GM18873 (cell line): ENCODE measurements at regions not wholly inside any gene's neighbourhood (a gene's known extent, or its start where the extent isn't known, plus 50 kb on each side); places are given as distances from the start of the nearest gene placed in this dataset.

Experiments used
- ATAC-seq: cut with Tn5 transposase; IDR thresholded peaks from one replicate; pipeline ENCODE4 v1.9.1; 2021; ENCODE audit warnings: mild to moderate bottlenecking, moderate library complexity, moderate number of reproducible peaks; ENCODE audit not compliant: unreplicated experiment, low FRiP score

DNA sequence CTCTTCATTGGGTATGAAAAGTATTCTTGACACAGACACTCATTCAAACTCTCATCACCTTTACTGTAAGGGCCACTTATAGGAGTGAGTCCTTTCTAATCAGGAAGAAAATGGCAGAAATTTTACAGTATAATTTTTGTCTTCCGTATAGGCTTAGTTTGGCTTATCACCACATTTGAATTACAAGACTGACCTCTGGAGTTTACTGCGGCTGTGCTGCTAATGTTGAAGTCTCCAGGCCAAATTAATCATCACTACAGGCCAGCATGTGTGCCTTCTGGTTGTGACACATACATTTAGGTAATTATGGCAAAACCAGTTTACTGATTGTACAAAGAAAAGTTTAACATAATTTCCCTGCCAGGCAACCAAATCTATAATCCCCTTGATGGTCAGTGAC, 753.6 kb upstream of the GCFC2 start:
- ATAC-seq: no peak

DNA sequence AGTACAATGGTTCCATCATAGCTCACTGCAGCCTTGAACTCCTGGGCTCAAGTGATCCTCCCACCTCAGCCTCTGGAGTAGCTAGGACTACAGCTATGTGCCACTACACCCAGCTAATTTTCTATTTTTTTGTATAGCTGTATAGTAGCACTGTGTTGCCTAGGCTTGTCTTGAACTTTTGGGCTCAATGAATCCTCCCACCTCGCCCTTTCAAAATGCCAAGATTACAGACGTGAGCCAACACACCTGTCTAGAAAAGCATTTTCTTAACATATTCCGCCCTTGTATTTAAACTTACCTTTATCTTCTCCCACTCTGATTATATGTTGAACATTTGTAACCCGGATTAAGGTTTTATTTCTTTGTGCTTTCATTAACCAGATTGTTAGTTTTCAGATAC, 750.7 kb upstream of the GCFC2 start:
- ATAC-seq: no peak

DNA sequence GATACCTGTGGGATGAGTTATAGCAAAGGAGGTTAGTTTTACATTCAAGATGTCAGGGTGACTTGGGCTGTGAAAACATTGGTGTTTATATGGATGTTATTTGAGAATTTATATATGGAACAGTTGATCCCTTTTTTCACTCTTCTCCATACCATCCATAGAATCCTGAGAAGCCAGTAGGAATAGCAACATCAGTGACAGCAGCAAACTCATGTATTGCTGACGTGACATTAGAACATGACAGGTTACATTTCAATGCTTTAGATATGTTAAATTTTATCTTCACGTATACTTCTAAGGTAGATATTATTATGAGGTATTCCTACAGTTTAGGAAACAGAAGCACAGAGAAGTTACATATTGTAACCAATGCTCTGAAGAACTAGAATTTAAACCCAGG, 745.2 kb upstream of the GCFC2 start:
- no peak for ATAC-seq

GRCh38 chr2:76450024-76450475, 739.3 kb upstream of the GCFC2 start:
- no peak for ATAC-seq

DNA sequence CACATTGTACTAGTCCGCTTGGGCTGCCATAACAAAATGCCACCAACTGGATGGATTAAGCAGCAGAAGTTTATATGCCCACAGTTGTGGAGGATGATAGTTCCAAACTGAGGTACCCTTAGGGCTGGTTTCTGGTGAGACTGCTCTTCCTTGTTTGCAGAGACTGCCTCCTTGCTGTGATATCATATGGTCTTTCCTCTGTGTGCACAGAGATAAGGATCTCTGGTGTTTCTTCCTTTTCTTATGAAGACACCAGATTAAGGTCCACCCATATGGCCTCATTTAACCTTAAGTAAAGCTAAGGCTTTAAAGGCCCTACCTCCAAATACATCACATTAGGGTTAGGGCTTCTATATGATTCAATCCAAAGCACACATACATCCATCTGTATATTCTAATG, 738.2 kb upstream of the GCFC2 start:
- no peak for ATAC-seq

- no peak for ATAC-seq
These were observed 736.6 kb upstream of the GCFC2 start for GRCh38 chr2:76447294-76447693.

- no peak for ATAC-seq
These were observed 736.2 kb upstream of the GCFC2 start for GRCh38 chr2:76446872-76447271.

- no peak for ATAC-seq
These were observed 735.2 kb upstream of the GCFC2 start for GRCh38 chr2:76445880-76446279.

DNA sequence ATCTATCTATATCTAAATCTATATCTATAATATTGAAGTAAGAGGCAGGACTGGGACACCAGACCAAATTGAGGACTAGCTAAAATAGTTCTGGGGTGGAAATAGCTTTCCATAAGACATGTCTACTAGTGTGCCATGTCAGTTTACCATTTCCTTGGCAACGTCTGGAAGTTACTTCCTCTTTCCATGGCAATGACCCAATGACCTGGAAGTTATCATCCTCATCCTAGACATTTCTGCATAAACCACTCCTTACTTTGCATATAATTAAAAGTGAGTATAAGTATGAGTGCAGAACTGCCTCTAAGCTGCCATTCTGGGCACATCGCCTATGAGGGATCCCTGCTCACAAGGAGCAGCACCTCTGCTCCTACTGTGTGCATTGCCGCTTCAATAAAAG, 734.0 kb upstream of the GCFC2 start:
- no peak for ATAC-seq

DNA sequence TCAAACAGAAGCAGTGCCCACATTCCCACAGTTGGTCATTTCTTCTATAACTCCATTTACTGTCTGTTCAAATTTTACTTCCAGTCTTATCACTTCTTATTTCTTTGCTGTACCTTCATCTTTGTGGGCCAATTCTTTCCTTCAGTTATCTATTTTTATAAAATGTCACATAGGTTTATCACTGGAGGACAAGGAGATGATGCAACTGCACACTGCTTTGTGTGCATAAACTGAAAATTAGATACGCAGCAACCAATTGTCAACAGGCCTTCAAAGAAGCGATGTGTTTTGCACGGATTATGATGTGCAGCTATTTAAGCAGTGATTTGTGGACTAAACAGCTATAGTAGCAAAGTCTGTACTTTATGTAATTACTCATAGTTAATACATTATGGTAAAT, 726.8 kb upstream of the GCFC2 start:
- no peak for ATAC-seq

- ATAC-seq: no peak
These were observed 718.7 kb upstream of the GCFC2 start for GRCh38 chr2:76429374-76429773.

- ATAC-seq: no peak
These were observed 716.7 kb upstream of the GCFC2 start for GRCh38 chr2:76427452-76427851.

DNA sequence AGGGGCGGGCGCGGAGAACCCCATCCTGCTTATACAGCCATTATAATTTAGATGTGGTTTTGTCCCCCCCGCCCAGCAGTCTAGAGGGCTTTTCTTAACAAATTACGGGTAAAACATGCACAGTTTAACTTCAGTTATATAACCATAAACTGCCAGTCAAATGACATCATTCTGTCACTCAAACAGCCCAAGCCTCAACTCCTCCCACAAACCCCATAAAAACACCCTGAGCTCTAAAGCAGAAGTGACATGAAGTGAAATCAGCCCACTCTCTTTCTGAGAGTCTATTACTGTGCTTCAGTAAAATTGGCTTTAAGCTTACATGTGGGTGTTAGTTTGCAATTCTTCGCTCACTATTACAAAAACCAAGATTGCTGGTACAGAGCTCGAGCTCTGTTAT, 705.1 kb upstream of the GCFC2 start:
- no peak for ATAC-seq

DNA sequence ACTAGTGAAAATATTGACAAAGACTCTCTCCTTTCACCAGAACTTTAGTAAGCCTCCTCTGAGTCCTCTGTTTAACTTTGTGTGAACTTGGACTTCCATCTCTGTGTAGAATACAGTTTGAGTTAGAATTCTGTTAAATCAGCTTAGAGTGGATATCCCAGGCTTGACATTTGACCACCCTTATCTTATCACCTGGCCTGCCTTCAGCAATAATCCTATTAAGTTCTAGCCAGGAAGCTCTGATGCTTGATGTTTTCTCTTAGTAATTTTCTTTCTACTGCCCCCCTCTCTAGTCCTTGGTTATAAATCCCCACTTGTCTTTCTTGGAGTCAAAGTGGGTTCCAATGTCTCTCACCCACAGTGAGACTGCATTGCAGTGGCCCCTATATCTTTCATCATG, 702.7 kb upstream of the GCFC2 start:
- no peak for ATAC-seq

GRCh38 chr2:76406134-76406855, 695.6 kb upstream of the GCFC2 start:
- ATAC-seq: no peak

DNA sequence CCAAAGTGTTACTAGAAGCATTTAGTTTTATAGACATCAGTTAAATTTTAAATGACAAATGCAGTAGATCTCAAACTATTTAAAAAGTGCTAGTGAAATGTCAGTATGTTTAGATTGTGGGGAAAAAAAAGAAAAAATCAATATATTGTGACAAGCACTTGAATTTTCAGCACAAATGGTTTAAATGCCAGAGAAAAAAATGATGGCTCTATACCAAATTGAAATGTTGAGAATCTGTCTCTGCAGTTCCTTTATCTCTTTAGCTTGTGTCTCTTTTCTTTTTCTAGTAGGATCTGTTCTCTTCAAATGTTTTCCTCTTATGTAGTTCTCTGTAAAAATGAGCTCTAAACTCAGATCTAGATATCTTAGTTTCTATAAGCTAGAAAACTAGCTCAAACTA, 682.6 kb upstream of the GCFC2 start:
- ATAC-seq: no peak

DNA sequence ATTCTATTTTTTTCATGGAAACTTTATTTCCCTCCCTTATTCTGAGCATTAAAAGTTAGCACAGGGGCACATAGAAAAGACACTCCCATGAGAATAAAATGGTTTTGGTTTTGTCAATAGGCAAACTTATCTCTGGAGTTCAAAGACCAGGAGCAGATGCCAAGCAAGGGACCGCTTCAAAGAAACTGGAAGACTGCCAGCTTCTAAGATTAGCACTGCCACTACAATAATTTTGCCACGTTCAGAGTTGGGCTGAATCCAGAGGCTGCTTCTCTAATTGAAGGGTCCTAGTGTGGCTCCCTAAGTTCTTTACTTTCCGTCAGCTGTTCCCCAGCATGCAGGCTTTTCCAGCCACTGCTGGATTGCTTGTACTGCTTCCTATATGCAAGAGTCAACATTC, 681.0 kb upstream of the GCFC2 start:
- ATAC-seq: no peak

GRCh38 chr2:76387294-76387693, 676.6 kb upstream of the GCFC2 start:
- ATAC-seq: no peak

- ATAC-seq: no peak
These were observed 675.2 kb upstream of the GCFC2 start for GRCh38 chr2:76385943-76386342.

GRCh38 chr2:76381624-76382023, 670.9 kb upstream of the GCFC2 start:
- ATAC-seq: no peak

DNA sequence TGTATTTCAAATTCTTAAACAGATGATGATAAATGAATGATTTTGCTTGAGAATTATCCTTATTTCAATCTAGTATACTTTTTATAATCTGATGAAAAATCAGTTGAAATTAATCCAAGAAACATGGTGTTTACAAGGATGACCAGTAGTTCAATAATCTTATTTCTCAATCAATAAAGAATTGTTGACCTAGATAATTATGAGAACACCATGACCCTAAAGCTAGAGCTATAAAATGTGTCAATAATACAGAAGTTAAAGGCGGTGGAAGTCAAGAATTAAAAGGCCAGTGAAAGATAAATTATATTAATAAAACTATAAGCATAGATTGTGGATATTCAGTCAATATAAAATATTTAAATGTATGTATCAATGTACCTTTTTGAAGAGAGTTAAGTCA, 667.4 kb upstream of the GCFC2 start:
- ATAC-seq: no peak

- no peak for ATAC-seq
These were observed 630.7 kb upstream of the GCFC2 start for GRCh38 chr2:76341439-76341838.

DNA sequence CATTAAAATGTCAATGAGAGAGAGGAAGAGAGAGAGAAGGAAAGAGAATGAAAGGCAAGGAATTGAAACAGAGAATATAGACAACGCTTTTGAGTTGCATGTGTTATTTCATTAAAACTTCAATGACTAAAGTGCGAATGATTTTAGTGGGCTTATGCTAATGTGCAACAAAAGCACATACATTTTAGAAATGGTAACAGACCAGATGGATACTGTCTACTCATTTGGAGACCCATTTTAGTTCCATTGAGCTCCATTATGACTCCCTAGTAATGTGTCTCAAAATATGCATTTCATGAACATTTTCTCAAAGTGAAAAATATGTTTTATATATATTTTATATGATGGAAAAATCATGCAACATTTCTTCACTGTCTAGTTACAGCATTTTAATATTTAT, 622.2 kb upstream of the GCFC2 start:
- no peak for ATAC-seq
